AG04450 (cell line): ENCODE measurements at regions not wholly inside any gene's neighbourhood (a gene's known extent, or its start where the extent isn't known, plus 50 kb on each side); places are given as distances from the start of the nearest gene placed in this dataset.

Source experiments
- CTCF ChIA-PET: fragments of 300-600, 350-600 bp; formaldehyde crosslinking; extraction: SDS; loops from one replicate; lab custom pipeline; 2022; ENCODE audit warnings: antibody characterized with exemption, inconsistent platforms; lab: Charles Lee
- POLR2A ChIA-PET: fragments of 350-600 bp; formaldehyde crosslinking; extraction: SDS; loops from one replicate; lab custom pipeline; 2021; ENCODE audit warnings: antibody characterized with exemption, inconsistent platforms; lab: Yijun Ruan, JAX
- DNase-seq: peaks from one replicate; pipeline ENCODE4 v3.0.0-alpha.2; 2011; ENCODE audit warnings: low read depth, low spot score
- H3K27ac ChIP-seq: one replicate; pipeline ENCODE4 v1.5.1; 2012; ENCODE audit warnings: low read depth, low read length, control low read depth
- H3K27me3 ChIP-seq: one replicate; pipeline ENCODE4 v1.6.0; 2012; ENCODE audit warnings: low read length; ENCODE audit not compliant: control insufficient read depth, insufficient read depth
- H3K4me3 ChIP-seq: 2 replicates; pipeline ENCODE4 v1.5.1; 2011; ENCODE audit warnings: mild to moderate bottlenecking, low read depth, low read length, control low read depth
- H3K9me3 ChIP-seq: 2 replicates; pipeline ENCODE4 v1.5.1; 2012; ENCODE audit warnings: low read length; ENCODE audit not compliant: control insufficient read depth, insufficient read depth
- TF ChIP-seq, protein P1 (sequence below): IDR thresholded peaks from 2 replicates; pipeline ENCODE4 v1.5.1; 2011; ENCODE audit warnings: low read depth, low read length, control low read depth, inconsistent platforms

DNA sequence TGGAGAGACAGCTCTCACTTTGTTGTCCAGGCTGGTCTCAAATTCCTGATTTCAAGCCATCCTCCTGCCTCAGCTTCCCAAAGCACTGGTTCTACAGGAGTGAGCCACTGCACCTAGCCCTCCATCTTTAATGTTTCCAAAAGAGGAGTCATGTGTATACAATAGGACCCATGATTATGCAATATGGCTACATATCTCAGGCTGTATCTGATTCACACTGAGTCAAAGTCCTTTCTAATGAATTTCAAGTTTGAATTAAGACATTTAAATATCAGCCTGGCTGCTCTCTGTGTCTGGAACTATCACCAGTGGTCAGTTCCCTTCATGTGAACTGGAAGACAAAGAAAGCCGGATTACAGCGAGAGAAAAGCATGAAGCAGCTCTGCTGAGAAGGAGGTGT, 90.5 kb downstream of the MINAR1 start:
- ChIA-PET CTCF (no interaction called here), POLR2A (no interaction called here)
- no peak for DNase-seq
- no peaks in the 10 kb centered on the region for H3K9me3 ChIP-seq
- H3K27me3 ChIP-seq: peaks cover 3% of the 10 kb centered on the region
- TF ChIP-seq, protein P1, sequence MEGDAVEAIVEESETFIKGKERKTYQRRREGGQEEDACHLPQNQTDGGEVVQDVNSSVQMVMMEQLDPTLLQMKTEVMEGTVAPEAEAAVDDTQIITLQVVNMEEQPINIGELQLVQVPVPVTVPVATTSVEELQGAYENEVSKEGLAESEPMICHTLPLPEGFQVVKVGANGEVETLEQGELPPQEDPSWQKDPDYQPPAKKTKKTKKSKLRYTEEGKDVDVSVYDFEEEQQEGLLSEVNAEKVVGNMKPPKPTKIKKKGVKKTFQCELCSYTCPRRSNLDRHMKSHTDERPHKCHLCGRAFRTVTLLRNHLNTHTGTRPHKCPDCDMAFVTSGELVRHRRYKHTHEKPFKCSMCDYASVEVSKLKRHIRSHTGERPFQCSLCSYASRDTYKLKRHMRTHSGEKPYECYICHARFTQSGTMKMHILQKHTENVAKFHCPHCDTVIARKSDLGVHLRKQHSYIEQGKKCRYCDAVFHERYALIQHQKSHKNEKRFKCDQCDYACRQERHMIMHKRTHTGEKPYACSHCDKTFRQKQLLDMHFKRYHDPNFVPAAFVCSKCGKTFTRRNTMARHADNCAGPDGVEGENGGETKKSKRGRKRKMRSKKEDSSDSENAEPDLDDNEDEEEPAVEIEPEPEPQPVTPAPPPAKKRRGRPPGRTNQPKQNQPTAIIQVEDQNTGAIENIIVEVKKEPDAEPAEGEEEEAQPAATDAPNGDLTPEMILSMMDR: no peak
- no peak overlapping the region for H3K27ac ChIP-seq
- H3K4me3 ChIP-seq: no peak overlapping the region

DNA sequence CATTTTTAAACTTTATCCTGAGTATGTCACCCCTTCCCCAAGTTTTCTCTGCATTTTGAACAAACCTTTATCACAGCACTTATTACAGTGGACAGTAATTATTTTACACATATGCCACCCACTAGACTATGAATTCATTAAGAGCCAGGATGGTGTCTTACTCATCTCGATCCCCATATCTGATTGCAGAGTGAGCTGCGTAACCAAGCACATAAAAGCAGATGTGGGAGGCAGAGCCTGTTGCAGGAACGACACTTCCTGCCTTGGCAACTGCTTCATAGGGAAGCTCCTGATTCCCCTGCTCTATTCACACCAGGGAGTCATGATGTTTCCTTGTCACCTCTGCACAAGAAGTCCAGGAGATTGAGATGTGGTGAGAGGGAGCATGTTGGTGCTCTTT, 91.1 kb downstream of the MINAR1 start:
- ChIA-PET CTCF (no interaction called here), POLR2A (no interaction called here)
- no peak overlapping the region for H3K4me3 ChIP-seq
- DNase-seq: no peak
- H3K27me3 ChIP-seq: peaks cover 3% of the 10 kb centered on the region
- no peaks in the 10 kb centered on the region for H3K9me3 ChIP-seq
- TF ChIP-seq, protein P1: no peak
- no peak overlapping the region for H3K27ac ChIP-seq

DNA sequence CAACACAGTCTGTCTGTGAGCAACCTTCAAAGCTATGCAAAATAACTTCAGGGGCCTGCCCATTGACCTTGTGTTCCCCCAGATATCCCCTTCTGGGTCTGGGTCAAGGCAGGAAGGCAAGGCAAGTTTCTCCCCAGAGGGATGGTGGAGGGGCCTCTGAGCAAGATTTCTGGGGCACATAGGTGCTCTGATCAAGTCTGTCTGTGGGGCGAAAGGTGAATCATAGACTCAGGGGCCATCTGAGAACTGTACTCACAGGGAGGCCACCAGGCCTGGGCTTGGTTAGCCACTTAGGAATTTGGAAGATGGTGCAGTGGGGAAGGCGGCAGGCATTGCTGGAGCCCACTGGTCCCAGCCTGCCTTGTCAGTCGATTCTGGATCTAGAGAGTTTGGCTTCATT, 92.4 kb downstream of the MINAR1 start:
- H3K27ac ChIP-seq: no peak overlapping the region
- DNase-seq: no peak
- ChIA-PET CTCF (no interaction called here), POLR2A (interaction anchor here (0.8 kb wide), 1 partner anchor 1442 kb away, joined by 8 read pairs; no protein-coding TSS in a partner anchor)
- TF ChIP-seq, protein P1: no peak
- no peaks in the 10 kb centered on the region for H3K27me3 ChIP-seq
- H3K9me3 ChIP-seq: no peaks in the 10 kb centered on the region
- no peak overlapping the region for H3K4me3 ChIP-seq

GRCh38 chr15:79526376-79526775, 94.2 kb downstream of the MINAR1 start:
- ChIA-PET CTCF (no interaction called here), POLR2A (no interaction called here)
- Histone ChIP-seq H3K27me3 (no peaks in the 10 kb centered on the region), H3K4me3 (no peak overlapping the region), H3K27ac (no peak overlapping the region), H3K9me3 (no peaks in the 10 kb centered on the region)
- no peak for DNase-seq
- TF ChIP-seq, protein P1: no peak

DNA sequence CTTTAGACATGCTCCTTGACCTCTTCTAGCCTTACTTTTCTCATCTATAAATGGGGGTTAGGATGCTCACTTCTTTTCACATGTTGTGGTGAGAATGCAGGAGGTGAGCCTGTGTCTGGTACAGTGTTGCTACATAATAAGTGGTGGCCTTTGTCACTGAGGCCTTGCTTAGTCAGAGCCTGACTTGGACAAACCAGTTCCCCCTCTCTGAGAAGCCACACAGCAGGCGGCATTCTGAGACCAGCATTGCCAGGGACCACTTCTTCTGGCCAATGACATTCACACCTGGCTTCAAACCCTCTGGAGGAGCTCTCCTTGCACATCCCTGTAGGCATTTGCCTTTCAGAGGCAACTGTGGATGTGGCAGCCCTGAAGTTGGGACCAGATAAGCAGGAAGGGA, 95.7 kb downstream of the MINAR1 start:
- TF ChIP-seq, protein P1: no peak
- CTCF ChIA-PET: interaction anchor here (0.6 kb wide), 1 partner anchor 12 kb away, joined by 3 read pairs; no protein-coding TSS in a partner anchor

More for the DNA sequence above, 95.7 kb downstream of the MINAR1 start:
- H3K4me3 ChIP-seq: no peak overlapping the region
- peaks cover 2% of the 10 kb centered on the region for H3K27me3 ChIP-seq
- no peak overlapping the region for H3K27ac ChIP-seq
- no peak for DNase-seq
- POLR2A ChIA-PET: no interaction called here
- no peaks in the 10 kb centered on the region for H3K9me3 ChIP-seq
